SH-SY5Y (cell line): ENCODE measurements at regions not wholly inside any gene's neighbourhood (a gene's known extent, or its start where the extent isn't known, plus 50 kb on each side); places are given as distances from the start of the nearest gene placed in this dataset.

Source experiments
- GATA2 ChIP-seq: IDR thresholded peaks from 2 replicates; pipeline ENCODE4 v1.6.1; 2011; ENCODE audit warnings: mild to moderate bottlenecking, low read depth, low read length
- GATA3 ChIP-seq: IDR thresholded peaks from 2 replicates; pipeline ENCODE4 v1.6.1; 2011; ENCODE audit warnings: low read depth, mild to moderate bottlenecking, low read length, moderate library complexity

GRCh38 chr2:198571393-198571792 is 767.0 kb downstream of the PLCL1 start:
- TF ChIP-seq GATA3: no peak
- no peak for TF ChIP-seq GATA2
